Tongue (tissue), 1 donor: ENCODE measurements at regions not wholly inside any gene's neighbourhood (a gene's known extent, or its start where the extent isn't known, plus 50 kb on each side); places are given as distances from the start of the nearest gene placed in this dataset.
"Not testable (repeated sequence)": the region's sequence is repeated elsewhere in the genome, so short reads cannot be mapped to it uniquely, and the experiment has no call there.

ENCODE experiments used
- DNase-seq: peaks from one replicate; pipeline ENCODE4 v3.0.0-alpha.2; 2015

DNA sequence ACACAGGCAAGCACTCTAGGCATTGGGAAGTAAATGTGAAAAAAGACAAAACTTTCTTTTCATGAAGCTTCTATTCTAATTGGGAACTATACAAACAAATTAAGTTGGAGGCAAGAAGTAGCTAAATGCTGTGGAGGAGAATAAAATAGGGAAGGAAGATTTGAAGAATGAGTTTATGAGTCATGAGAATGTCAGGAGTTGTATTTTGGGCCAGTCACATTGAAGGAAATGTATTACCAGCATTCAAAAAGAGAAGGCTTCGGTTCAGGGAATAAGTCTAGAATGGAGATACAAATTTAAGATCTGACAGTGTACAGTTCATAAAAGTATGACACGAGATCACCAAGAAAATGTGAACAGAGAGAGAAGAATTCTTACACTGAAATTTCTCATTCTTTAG, 666.5 kb downstream of the ADCYAP1 start:
- no peak for DNase-seq

DNA sequence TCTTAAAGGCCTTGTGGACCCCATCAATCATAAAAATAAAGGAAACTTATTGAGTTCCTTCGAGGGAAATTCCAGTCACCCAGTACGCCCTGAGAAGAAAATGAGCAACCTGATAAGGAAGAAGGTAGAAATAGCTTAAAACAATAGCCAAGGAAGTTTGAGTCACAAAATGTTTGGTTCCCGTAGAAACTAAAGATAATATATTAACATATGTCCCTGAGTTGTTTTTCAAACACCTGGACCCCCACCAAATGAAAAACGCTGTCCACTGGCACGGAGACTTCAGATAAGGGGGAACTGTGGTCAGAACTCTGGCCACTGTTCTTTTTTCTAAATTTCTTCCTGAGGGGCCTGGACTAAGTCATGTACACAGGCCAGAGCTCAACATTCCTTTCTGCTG, 669.1 kb downstream of the ADCYAP1 start:
- no peak for DNase-seq

DNA sequence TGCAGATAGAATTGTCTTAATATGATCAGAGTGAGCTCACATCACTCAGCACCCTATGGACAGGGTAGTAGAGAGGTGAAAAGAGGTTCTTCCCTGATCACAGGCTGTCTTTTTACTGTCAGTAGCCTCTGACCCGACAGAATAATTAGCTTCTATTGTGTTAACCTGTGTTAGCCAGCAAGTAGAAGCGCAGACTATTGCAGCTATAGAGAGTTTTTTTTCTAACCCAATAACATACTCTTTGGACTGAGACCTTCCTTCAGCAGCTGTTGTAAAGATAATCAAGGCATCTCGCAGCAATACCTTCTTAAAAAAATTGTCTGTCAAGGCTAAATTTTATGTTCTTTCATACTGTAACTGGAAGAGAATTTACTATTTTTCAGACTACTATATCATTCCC, 670.4 kb downstream of the ADCYAP1 start:
- DNase-seq, result no peak

DNA sequence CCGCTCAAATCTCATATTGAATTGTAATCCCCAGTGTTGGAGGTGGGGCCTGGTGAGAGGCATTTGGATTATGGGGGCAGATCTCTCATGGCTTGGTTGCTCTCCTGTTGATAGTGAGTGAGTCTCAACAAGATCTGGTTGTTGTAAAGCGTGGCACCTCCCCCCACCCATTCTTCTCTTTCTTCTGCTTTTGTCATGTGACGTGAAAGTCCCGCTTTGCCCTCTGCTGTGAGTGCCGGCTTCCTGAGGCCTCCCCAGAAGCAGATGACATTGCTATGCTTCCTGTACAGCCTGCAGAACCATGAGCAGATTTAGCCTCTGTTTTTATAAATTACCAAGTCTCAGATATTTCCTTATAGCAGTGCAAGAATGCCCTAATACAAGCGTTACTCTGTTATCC, 673.8 kb downstream of the ADCYAP1 start:
- no peak for DNase-seq

DNA sequence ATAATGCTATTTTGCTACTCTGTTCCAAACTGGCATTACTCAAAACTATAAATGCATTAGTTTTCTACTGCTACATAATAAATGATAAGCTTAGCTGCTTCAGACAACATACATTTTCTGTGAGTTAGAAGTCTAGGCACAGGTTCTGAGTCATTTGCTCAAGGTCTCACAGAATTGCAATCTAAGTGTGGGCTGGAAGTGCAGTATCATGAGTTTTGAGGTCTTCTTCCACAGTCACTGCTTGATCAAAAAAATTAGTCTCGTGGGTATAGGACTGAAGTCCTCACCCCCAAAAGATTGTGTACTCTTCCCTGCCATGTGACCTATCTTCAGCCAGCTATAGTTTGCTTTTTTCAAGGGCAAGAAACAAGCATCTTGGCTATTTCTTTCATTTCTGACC, 676.9 kb downstream of the ADCYAP1 start:
- no peak for DNase-seq

DNA sequence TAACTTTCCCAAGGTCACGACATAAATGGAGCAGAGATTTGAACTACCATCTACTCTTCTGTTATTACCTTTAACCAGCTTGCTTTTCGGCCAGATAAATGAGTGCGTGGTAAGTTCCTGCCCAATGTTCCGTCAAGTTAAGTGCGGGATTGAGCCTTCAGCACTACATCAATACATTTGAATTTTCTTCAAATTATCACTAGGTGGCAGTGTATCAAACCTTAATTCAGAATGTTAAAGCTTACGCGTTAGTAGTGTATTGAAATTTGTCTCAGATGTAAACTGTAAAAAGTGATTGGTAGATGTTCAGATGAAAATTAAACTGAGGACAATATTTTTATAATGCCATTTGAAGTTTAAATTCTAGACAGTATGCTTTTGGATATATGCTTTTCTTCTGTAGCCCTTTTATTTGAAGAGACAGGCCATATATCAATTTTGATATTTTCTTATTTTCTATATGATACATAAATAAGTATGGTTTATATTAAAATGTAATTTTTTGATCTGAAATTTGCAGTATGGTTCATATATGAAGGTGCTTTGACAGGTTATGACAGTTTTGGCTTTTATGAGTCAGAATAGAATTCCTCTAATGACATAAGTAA, 681.3 kb downstream of the ADCYAP1 start:
- DNase-seq, result peak; percentile 53

DNA sequence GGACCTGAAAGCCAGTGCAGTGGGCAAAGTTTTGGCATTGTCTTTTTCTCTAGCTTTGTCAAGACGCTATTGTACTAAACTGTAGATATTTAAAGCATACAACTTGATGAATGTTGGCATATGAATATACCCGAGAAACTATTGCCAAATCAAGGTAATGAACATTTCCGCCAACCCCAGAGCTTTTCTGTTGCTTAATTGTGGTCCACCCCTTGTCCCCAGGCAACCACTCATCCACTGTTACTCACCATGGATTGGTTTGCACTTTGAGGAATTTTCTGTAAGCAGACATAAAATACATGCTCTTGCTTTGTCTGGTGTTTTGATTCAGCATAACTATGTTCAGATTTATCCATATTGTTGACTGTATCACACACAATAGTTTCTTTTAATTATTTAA, 688.4 kb downstream of the ADCYAP1 start:
- DNase-seq, result no peak

DNA sequence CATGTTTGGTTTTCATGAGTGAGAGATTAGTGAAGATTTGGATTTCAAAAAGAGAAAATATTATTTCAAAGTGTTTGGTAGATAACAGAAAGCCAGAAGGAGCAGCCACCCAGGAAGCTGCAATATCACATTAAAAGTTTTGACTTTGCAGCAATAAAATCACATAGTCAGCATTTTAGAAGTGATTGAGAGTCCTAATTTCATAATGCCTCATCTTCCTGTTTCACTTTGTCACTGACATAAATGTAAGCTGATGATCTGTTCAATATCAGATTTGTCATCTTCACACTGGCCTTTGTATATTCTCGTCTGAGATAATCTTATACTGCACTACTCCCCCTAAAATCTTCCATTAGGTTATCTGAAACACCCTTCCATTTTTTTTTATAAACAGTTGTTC, 690.5 kb downstream of the ADCYAP1 start:
- no peak for DNase-seq

DNA sequence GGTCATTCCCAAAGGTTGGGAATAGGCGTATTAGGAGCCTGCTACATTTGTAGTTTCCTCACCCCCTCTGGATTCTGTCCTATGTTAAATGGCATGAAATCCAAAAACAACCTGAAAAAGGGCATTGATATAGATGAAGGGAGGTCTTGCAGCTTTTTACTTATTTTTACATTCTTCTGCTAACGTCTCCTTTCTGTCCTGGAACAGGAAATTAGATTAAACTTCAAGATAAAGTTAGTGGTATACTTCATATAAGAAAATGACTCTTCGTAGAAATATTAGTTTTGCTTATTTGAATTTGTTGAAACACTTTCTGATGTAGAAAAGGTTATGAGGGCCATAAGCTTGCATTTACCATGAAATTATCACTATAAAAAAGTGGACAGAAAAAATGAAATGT, 694.5 kb downstream of the ADCYAP1 start:
- DNase-seq, result no peak

DNA sequence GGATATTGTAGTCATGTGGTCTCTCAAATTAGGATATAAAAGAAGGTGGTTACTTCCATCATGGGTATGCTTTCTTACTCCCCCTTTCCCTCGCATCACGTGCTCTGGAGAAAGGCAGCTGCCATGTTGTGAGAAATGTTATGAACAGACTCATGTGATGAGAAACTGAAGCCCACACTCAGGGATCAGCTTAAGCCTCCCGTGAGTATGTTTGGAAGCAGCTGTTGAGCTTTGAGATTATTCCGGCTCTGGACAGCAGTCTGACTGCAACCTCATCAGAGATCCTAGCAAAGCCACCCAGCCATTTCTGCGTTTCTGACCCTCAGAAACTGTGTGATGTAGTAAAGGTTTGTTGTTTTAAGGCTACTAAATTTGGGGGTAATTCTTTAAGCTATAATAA, 700.1 kb downstream of the ADCYAP1 start:
- DNase-seq, result peak; percentile 56

DNA sequence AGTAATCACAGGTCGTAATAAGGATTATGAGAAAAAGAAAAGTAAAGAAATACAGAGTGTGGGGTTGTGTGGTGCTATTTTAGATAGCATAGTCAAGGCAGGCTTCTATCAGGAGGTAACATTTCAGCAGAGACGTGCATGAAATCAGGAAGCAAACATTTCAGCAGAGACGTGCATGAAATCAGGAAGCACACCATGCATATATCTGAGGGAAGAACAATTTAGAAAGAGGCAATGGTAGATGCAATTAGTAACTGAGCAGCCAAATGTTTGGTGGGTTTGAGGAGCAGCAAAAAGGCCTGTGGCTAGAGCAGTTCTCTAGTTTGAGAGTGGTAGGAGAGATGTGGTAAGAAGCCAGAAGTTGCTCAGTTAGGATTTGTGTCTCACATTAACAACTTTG, 713.7 kb downstream of the ADCYAP1 start:
- no peak for DNase-seq

DNA sequence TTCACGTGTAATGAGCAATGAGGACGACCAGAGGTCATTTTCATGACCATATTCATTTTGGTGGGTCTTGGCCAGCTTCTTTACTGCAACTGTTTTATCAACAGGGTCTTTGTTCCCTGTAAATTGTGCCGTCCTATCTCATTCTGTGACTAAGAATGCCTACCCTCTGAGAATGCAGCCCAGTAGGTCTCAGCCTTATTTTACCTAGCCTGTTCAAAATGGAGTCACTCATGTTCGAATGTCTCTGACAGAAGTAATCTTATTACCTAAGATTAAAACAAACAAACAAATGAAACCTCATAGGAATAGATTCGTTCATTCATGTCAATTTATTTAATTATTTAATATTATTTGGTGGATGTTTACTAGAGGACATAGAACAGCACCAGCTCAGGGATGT, 714.8 kb downstream of the ADCYAP1 start:
- no peak for DNase-seq

DNA sequence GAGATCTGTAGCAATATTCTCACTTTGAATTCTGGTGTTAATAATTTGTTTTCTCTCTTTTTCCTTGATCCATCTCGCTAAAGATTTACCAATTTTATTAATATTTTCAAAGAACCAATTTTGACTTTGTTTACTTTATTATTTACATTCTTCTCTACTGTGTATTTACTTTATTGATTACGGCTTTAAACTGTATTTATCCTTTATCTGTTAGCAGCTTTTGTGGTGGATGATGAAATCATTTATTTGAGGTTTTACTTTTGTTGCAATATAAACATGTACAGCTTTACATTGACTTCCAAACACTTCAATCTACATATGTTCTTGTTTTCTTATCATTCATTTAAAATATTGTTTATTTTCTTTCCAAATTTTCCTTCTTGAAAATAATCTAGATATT, 719.9 kb downstream of the ADCYAP1 start:
- no peak for DNase-seq

DNA sequence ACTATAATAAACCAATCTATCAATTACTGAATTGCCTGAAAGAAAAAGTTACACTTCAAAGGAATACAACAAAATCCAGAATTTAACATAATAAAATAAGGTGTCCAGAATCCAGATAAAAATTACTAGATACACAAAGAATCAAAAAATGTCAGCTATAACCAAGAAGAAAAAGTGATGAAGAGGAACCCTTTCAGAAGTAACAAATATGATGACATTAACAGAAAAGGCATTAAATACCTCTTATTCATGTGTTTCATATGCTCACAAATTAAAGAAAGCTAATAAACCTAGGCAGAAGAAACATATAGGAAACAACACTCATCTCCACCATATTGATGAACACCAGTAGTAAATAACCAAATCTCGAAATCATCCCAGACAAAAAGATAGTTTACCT, 722.8 kb downstream of the ADCYAP1 start:
- DNase-seq, result no peak

DNA sequence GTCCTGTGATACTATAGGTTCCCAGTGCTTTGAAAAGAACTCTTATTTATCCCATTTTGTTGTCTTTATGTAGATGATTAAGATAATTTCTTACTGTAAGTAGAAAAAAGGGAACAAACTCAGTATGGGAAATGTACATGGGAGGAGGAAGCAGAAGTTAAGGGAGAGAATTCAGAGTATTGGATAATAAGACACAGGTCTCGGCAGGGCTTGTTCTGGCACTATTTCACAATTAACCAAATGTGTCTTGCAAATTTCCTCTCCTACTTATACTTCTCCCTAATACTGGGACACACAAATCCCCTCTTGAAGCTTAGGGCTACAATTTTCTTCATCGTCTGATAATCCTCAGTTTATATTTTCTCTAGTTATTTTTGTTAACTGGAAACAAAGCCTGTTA, 744.0 kb downstream of the ADCYAP1 start:
- DNase-seq, result no peak

DNA sequence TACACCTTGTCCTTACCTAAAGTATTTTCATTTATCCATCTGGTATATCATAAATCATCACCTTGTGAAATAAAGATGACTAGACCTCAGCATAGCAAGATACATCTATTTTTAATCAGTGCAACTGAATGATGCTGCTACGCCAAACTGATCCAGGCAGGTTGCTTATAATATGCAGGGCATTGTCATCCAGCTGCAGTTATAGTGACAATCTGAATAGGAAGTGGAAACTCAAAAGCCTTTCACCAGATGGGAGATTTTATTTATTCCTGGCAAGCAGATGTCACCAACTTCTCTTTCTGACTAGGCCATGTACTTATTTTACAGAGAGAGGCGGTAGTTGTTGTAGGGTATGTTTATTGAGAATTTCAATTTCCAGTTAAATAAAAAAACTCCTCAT, 747.3 kb downstream of the ADCYAP1 start:
- DNase-seq, result no peak

DNA sequence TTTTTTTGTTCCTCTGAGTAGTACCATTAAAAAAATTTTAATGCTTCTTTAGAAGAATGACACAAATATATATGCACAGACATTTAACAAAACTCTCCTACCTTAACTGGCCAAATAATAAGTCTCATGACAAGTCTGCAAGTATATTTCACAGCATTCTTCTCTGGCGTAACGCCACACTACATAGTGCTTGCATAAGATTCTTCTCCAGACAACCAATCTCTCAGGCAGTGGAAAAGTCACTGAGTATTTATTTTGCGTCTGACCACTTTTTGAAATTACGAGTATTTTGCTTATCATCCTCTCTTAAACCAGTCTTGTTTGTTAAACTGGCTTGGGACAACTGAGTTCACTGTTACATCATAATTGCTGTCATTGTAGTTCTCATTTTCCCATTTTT, 749.2 kb downstream of the ADCYAP1 start:
- DNase-seq, result no peak

DNA sequence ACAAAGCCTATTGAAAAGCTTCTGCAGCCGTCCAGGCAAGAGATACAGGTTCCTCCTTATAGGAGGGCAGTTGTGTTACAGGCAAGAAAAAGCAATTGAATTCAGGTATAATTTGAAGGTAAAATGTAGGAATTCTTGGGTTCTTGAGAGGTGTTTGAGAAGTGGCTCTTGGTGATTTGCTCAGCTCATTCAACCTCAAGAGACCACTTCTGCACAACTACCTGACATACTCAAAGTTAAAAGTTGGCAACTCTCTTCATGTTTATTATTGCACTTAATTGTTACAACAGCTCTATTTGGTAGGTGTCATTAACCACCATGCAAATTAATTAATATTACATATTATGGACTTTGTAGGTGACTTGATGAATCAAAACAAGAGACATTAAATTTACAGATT, 753.2 kb downstream of the ADCYAP1 start:
- no peak for DNase-seq

DNA sequence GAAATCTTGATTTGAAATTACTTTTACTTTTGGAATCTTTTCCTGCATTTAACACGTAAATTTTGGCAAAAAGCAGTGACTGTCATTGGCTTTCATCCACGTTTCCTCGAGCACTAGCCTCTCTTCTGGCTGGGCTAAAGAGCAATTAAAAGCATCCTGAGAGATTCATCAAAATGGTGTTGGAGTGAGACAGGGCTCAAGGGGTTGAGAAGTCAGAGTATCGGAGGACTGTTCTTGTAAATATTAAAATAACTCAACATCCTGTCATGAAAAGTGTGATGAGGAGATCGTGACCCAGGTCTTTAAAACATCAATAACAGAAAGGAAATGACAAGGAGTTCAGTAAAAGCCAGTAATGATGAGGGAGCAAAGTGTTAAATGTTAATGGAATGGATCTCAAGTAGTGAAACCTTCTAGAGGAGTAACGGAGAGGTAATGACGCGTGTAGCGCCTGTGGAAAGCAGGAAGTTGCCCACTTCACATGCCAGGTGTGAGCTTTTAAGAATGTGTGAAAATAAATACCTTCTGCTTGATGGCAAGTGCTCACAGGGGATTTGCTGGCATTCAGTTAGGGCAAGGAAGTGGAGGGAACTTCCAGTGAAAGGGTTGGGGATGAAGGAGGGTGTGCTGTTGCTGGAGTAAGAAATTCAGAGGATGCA, 754.4 kb downstream of the ADCYAP1 start:
- DNase-seq, result no peak

DNA sequence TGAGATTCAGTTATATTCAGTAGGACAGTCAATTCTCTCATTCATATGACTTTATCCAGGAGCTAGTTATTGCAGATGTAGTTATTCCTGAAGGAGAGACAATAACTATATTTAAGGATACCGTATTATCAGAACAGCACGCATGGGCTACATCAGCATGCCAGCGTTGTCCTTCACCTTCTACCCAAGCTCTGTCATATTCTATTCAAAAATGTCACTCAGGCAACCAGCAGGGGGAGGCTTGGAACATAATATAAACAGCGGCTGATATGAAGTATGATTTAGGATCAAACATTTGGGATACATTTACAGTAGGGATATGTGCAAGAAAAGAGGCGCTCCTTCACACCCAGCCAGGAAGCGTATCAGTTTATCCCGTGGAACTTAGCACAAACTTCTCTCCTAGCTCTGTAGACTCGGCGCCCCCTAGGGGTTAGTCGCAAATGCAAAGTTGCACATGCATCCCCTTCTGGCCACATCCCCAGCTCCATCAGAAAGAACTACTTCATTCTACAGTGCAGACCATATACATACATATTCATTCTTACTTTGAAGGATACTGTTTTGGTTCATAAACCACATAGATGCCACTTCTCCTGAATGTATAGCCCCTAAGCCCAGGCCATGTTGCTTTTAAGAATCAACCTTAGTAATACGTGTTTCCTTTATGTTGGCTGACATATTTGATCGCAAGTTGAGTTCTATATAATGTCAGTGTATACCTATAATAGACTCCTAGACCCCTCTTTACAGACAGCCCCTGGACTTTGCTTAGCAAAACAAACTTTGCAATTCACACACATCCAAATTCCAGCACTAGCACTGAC, 759.4 kb downstream of the ADCYAP1 start:
- peak; percentile 42 for DNase-seq

DNA sequence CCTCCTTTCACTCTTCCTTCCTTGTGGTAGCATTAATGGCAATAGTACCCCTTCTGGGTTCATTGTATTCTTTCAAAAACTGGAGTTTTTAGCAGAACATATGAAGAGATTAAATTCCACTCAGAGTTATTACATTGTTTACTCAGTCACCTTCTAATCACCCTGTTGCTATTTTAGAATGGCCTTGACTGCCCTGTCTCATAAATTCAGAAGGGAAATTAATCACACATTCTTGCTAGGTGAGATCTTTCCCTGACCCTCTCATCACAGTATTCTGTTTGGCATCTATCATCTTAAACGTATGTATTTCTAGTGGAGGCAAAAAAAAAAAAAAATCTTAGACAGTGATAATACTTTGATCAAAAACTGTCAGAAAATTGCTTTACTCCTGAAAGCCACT, 760.4 kb downstream of the ADCYAP1 start:
- DNase-seq, result no peak

DNA sequence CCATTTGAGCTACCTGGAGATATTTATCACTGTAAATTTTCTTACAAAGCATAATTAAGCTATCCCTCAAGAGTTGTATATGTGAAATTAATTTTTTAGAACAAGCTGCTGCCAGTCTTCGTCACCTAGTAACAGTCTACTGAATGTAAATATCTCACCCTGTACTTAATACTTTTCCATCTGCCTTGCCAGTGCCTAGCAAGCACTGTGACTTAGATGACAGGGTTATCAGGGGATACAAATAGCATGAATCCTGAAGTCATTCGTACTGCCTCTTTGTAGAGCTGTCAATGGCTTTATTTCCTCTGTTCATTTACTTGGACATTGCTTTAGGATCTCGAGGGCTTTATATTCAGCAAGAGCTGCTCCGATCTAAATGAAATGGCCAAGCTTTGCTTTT, 763.6 kb downstream of the ADCYAP1 start:
- DNase-seq, result no peak

DNA sequence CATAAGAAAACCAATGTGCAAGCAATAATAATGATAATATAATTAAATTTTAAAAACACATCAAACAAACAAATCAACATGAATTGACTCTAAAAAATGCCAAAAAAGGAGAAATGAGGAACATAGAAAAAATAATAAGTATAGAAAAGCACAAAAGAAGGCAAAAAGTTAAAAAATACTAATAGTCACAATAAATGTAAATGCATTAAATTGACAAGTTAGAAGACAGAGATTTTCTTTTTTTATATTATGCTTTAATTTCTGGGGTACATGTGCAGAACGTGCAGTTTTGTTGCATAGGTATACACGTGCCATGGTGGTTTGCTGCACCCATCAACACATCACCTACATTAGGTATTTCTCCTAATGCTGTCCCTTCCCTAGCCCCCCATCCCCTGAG, 767.0 kb downstream of the ADCYAP1 start:
- not testable (repeated sequence) for DNase-seq

DNA sequence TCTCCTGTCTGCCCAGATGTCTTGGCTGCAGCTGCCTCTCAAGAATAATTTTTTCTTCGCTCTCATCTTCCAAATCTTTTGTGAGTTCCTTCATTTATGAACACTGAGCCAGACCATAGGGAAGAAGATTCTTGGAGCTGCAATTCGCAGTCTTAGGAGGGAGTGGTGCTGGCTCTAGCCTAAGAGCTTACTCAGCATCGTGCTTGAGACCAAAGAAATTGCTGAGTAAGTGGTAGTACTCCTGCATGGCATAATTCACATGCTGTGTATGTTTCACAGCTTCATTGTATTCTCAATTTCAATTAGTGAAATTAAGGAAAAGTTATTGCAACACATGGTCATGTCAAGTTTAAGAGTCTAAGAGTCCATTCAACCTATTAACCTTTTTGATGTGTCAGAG, 771.7 kb downstream of the ADCYAP1 start:
- no peak for DNase-seq
